HepG2 (cell line): ENCODE measurements at regions not wholly inside any gene's neighbourhood (a gene's known extent, or its start where the extent isn't known, plus 50 kb on each side); places are given as distances from the start of the nearest gene placed in this dataset.

Experiments
- ATAC-seq: fragments of 200-7000 bp; cut with Tn5 transposase; 3 replicates; pipeline ENCODE4 v1.9.1; 2020; ENCODE audit warnings: mild to moderate bottlenecking, moderate library complexity
- BruUV-seq: library from RNA; stranded (reverse); fragments of 400-500 nt; replicated peaks from 2 replicates; lab custom pipeline; 2021; lab: Mats Ljungman, UMichigan
- CTCF ChIA-PET: fragments of 300-600 bp; formaldehyde crosslinking; extraction: SDS; loops from one replicate; lab custom pipeline; 2021; ENCODE audit warnings: low total read pairs, inconsistent platforms, low intra/inter-chr PET ratio; lab: Yijun Ruan, JAX
- POLR2A ChIA-PET: fragments of 350-600 bp; sonication (Branson Sonifier 250); formaldehyde crosslinking; loops from one replicate; lab custom pipeline; 2020; ENCODE audit warnings: antibody characterized with exemption, inconsistent platforms; lab: Yijun Ruan, JAX
- DNase-seq: peaks from one replicate; pipeline ENCODE4 v3.0.0-alpha.2; 2015; ENCODE audit warnings: low spot score
- FAIRE-seq: peaks from 3 replicates; lab custom pipeline; 2011; peaks lifted over from hg19 to GRCh38; lab: Jason Lieb, UNC
- H2AFZ ChIP-seq: one replicate; pipeline ENCODE4 v1.6.1; 2011; ENCODE audit warnings: low read length, inconsistent platforms
- H3K27ac ChIP-seq: fragments of 300-600 bp; 3 replicates; pipeline ENCODE4 v1.8.0; 2011; ENCODE audit warnings: mixed run types, mild to moderate bottlenecking, mixed read lengths, low read length, inconsistent platforms; ENCODE audit not compliant: insufficient read depth; ENCODE audit errors: extremely low read length
- H3K27me3 ChIP-seq, 2 experiments: fragments of 200-600 bp in 1 of 2; 2 replicates in 1 of 2; 3 replicates in 1 of 2; pipeline versions ENCODE4 v1.6.0 to v1.8.0; 2011; ENCODE audit warnings: low read length in 2 of 2, mild to moderate bottlenecking in 2 of 2, moderate library complexity in 2 of 2, inconsistent platforms in 1 of 2; ENCODE audit not compliant: insufficient read depth in 2 of 2, control insufficient read depth in 1 of 2
- H3K36me3 ChIP-seq, 2 experiments: fragments of 200-600 bp in 1 of 2; replicated peaks in 1 of 2; 2 replicates in 1 of 2; 3 replicates in 1 of 2; pipeline versions ENCODE4 v1.5.1 to v1.8.0; 2011; ENCODE audit warnings: low read length in 2 of 2, inconsistent platforms in 1 of 2; ENCODE audit not compliant: insufficient read depth in 2 of 2, control insufficient read depth in 1 of 2
- H3K4me1 ChIP-seq: 2 replicates; pipeline ENCODE4 v1.5.1; 2012; ENCODE audit warnings: low read length, inconsistent platforms; ENCODE audit not compliant: insufficient read depth
- H3K4me2 ChIP-seq: 2 replicates; pipeline ENCODE4 v1.6.0; 2011; ENCODE audit warnings: low read depth, low read length, inconsistent platforms
- H3K4me3 ChIP-seq, 3 experiments: fragments of 200-600 bp in 1 of 3; sonication (generic), shearing (Covaris generic) in 1 of 3; replicated peaks in 1 of 3; 2 replicates each; pipeline ENCODE4 v1.5.1; 2011 to 2016; ENCODE audit warnings: low read length in 3 of 3, inconsistent platforms in 2 of 3, low read depth in 2 of 3, mild to moderate bottlenecking in 2 of 3, control low read depth in 1 of 3, mixed read lengths in 1 of 3; ENCODE audit not compliant: insufficient read depth in 1 of 3
- H3K79me2 ChIP-seq: one replicate; pipeline ENCODE4 v1.6.1; 2011; ENCODE audit warnings: low read length, inconsistent platforms; ENCODE audit not compliant: insufficient read depth
- H3K9ac ChIP-seq: 2 replicates; pipeline ENCODE4 v1.6.0; 2011; ENCODE audit warnings: mild to moderate bottlenecking, low read depth, low read length, inconsistent platforms; ENCODE audit not compliant: insufficient read depth
- H3K9me3 ChIP-seq: 2 replicates; pipeline ENCODE4 v1.5.1; 2012; ENCODE audit warnings: mild to moderate bottlenecking, low read length
- H4K20me1 ChIP-seq: 2 replicates; pipeline ENCODE4 v1.6.0; 2011; ENCODE audit warnings: inconsistent platforms, mild to moderate bottlenecking, low read length, moderate library complexity; ENCODE audit not compliant: insufficient read depth
- ARID5B ChIP-seq: IDR thresholded peaks from 2 replicates; pipeline ENCODE4 v1.4.0; 2020; ENCODE audit warnings: mild to moderate bottlenecking, missing genetic modification reagents
- CEBPB ChIP-seq: IDR thresholded peaks from 2 replicates; pipeline ENCODE4 v1.6.1; 2011; ENCODE audit warnings: low read depth, low read length, improper control_type of control experiment, borderline replicate concordance
- CERS6 ChIP-seq: sonication (generic); formaldehyde crosslinking; IDR thresholded peaks from 2 replicates; pipeline ENCODE4 v1.5.0; 2020; ENCODE audit warnings: missing genetic modification reagents
- SMARCC2 ChIP-seq: fragments of 450-650 bp; IDR thresholded peaks from 2 replicates; pipeline ENCODE4 v1.6.1; 2017; ENCODE audit warnings: antibody characterized with exemption, mild to moderate bottlenecking
- TCF7 ChIP-seq: sonication (generic); IDR thresholded peaks from 2 replicates; pipeline ENCODE4 v1.6.1; 2016; ENCODE audit warnings: antibody characterized with exemption, low read depth
- TOPORS ChIP-seq: sonication (generic); formaldehyde crosslinking; IDR thresholded peaks from 2 replicates; pipeline ENCODE4 v1.8.0; 2023; ENCODE audit warnings: mild to moderate bottlenecking, missing genetic modification reagents
- ZKSCAN5 ChIP-seq: sonication (generic); formaldehyde crosslinking; IDR thresholded peaks from 2 replicates; pipeline ENCODE4 v1.5.1; 2020; ENCODE audit warnings: mild to moderate bottlenecking, missing genetic modification reagents
- ZNF260 ChIP-seq: sonication (generic); formaldehyde crosslinking; IDR thresholded peaks from 2 replicates; pipeline ENCODE4 v1.4.0; 2020; ENCODE audit warnings: missing genetic modification reagents, low read depth, mild to moderate bottlenecking, borderline replicate concordance
- ZNF644 ChIP-seq: IDR thresholded peaks from 2 replicates; pipeline ENCODE4 v1.6.1; 2016; ENCODE audit warnings: low read depth
- ZNF747 ChIP-seq: sonication (generic); formaldehyde crosslinking; IDR thresholded peaks from 2 replicates; pipeline ENCODE4 v1.8.1; 2023; ENCODE audit warnings: missing genetic modification reagents, mild to moderate bottlenecking, borderline replicate concordance
- ZSCAN25 ChIP-seq: sonication (generic); formaldehyde crosslinking; IDR thresholded peaks from 2 replicates; pipeline ENCODE4 v1.8.0; 2022; ENCODE audit warnings: mild to moderate bottlenecking, missing genetic modification reagents
- whole genome bisulfite sequencing: methylation state at CpG from one replicate; pipeline ENCODE4 v1.1.6; 2017; ENCODE audit warnings: low lambda C conversion rate; 5-methylcytosine and 5-hydroxymethylcytosine counted together
- in situ Hi-C: cut with HindIII; loops from 2 replicates; pipeline ENCODE4 v1.10.0; 2017; ENCODE audit warnings: low pct_unique_long_range_greater_than_20kb; ENCODE audit not compliant: extremely low pct_ligation_motif_present
- intact Hi-C: fragments of 100-400 bp; cut with micrococcal nuclease; formaldehyde crosslinking; loops from one replicate; pipeline ENCODE4 v1.10.0; 2022; ENCODE audit not compliant: unreplicated experiment
- TF ChIP-seq, protein P1 (sequence below), 2 experiments: sonication (generic) in 1 of 2; formaldehyde crosslinking in 1 of 2; IDR thresholded peaks; 2 replicates each; pipeline versions ENCODE4 v1.6.1 to v1.9.0; 2014 to 2022; ENCODE audit warnings: antibody characterized with exemption in 1 of 2, borderline replicate concordance in 1 of 2, inconsistent platforms in 1 of 2, low read depth in 1 of 2, missing genetic modification reagents in 1 of 2
- TF ChIP-seq, protein P2 (sequence below): sonication (generic); formaldehyde crosslinking; IDR thresholded peaks from 2 replicates; pipeline ENCODE4 v1.5.1; 2020; ENCODE audit warnings: missing genetic modification reagents, mild to moderate bottlenecking, borderline replicate concordance

GRCh38 chr13:30849611-30850010 is 56.5 kb upstream of the MEDAG start:
- no peaks in the 10 kb centered on the region for H3K36me3 ChIP-seq
- H3K9ac ChIP-seq, result no peak overlapping the region
- WGBS, result 29% methylated on average over 4 of the region's 4 CpGs
- H3K9me3 ChIP-seq, result no peaks in the 10 kb centered on the region
- FAIRE-seq (no peak), ATAC-seq (no peak), DNase-seq (no peak)
- no peaks in the 10 kb centered on the region for H3K79me2 ChIP-seq
- H2AFZ ChIP-seq, result no peak overlapping the region
- intact Hi-C loops, result loop anchor here (5.0 kb wide), 1 partner anchor 42 kb away; no protein-coding TSS in a partner anchor
- ChIA-PET CTCF (no interaction called here), POLR2A (no interaction called here)
- BruUV-seq, result no TSS peak
- in situ Hi-C loops, result loop anchor here (10.0 kb wide), 1 partner anchor 195 kb away; no protein-coding TSS in a partner anchor
- H3K4me1 ChIP-seq, result peaks cover 79% of the 10 kb centered on the region
- H3K27me3 ChIP-seq, result no peaks in the 10 kb centered on the region
- H3K4me2 ChIP-seq, result no peak overlapping the region
- H3K27ac ChIP-seq, result no peak overlapping the region
- no peak overlapping the region for H3K4me3 ChIP-seq
- no peaks in the 10 kb centered on the region for H4K20me1 ChIP-seq
- TF ChIP-seq SMARCC2, result no peak
- TF ChIP-seq, protein P1, sequence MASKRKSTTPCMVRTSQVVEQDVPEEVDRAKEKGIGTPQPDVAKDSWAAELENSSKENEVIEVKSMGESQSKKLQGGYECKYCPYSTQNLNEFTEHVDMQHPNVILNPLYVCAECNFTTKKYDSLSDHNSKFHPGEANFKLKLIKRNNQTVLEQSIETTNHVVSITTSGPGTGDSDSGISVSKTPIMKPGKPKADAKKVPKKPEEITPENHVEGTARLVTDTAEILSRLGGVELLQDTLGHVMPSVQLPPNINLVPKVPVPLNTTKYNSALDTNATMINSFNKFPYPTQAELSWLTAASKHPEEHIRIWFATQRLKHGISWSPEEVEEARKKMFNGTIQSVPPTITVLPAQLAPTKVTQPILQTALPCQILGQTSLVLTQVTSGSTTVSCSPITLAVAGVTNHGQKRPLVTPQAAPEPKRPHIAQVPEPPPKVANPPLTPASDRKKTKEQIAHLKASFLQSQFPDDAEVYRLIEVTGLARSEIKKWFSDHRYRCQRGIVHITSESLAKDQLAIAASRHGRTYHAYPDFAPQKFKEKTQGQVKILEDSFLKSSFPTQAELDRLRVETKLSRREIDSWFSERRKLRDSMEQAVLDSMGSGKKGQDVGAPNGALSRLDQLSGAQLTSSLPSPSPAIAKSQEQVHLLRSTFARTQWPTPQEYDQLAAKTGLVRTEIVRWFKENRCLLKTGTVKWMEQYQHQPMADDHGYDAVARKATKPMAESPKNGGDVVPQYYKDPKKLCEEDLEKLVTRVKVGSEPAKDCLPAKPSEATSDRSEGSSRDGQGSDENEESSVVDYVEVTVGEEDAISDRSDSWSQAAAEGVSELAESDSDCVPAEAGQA (IDR thresholded peaks at IDR 0.05; ENCODE audit: low read depth), result no peak
- TF ChIP-seq, protein P1 (CRISPR knock-in tag; IDR thresholded peaks at IDR 0.05; ENCODE audit: borderline replicate concordance), result no peak
- TF ChIP-seq ZNF644 (CRISPR knock-in tag), result 0 out of 2 replicates have a peak, but pooled peaks have one; percentile 11
- peak; percentile 92 for TF ChIP-seq ZKSCAN5 (CRISPR knock-in tag)
- TF ChIP-seq, protein P2, sequence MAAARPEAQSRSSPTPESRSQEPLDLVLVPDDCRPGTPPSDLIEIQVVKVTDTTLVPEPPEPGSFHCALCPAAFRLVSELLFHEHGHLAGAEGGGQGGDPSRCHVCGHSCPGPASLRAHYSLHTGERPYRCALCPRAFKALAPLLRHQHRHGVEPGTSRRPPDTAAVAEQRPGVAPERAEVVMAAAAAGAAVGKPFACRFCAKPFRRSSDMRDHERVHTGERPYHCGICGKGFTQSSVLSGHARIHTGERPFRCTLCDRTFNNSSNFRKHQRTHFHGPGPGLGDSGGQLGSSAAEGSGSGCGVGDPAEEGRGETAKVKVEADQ, result no peak
- no peak for TF ChIP-seq ZNF260 (CRISPR knock-in tag)
- no peak for TF ChIP-seq CERS6 (CRISPR knock-in tag)
- peak; percentile 13; the same call in 1 of the 2 replicates for TF ChIP-seq CEBPB
- no peak for TF ChIP-seq ARID5B (CRISPR knock-in tag)
- no peak for TF ChIP-seq TCF7
- TF ChIP-seq ZNF747, result no peak
- TF ChIP-seq ZSCAN25, result no peak
- TF ChIP-seq TOPORS (CRISPR knock-in tag), result no peak
